ENCODE measurements at regions not wholly inside any gene's neighbourhood (a gene's known extent, or its start where the extent isn't known, plus 50 kb on each side); places are given as distances from the start of the nearest gene placed in this dataset.

- TF ChIP-seq ZBTB7A (IDR thresholded peaks at IDR 0.05; ENCODE audit: low read depth) = no peak
- TF ChIP-seq CEBPB (IDR thresholded peaks at IDR 0.05) = no peak
- no peak for TF ChIP-seq FOXM1 (IDR thresholded peaks at IDR 0.05; ENCODE audit: borderline replicate concordance, low read depth)
- no peak for TF ChIP-seq EP300 (IDR thresholded peaks at IDR 0.05; ENCODE audit: borderline replicate concordance)
Observed at GRCh38 chr4:144799486-144799885, 153.5 kb downstream of the HHIP start.

DNA sequence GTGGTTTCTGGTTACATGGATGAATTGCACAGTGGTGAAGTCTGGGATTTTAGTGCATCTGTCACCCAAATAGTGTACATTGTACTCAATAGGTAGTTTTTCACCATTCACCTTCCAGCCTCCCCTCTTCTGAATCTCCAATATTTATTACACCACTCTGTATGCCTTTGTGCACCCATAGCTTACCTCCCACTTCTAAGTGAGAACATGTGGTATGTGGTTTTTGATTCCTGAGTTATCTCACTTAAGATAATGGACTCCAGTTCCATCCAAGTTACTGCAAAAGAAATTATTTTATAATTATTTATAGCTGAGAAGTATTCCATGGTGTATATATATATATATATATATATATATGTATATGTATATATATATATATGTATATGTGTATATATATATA is 155.8 kb downstream of the HHIP start:
- TF ChIP-seq TCF12 (IDR thresholded peaks at IDR 0.05; ENCODE audit: low read depth) (no peak), ZBTB7A (IDR thresholded peaks at IDR 0.05; ENCODE audit: low read depth) (no peak), EGR1 (IDR thresholded peaks at IDR 0.05) (no peak), YY1 (IDR thresholded peaks at IDR 0.05; ENCODE audit: low read depth) (no peak), NFIC (IDR thresholded peaks at IDR 0.05) (no peak), TAF1 (IDR thresholded peaks at IDR 0.05; ENCODE audit: low read depth) (no peak), CREB1 (IDR thresholded peaks at IDR 0.05; ENCODE audit: low read depth) (no peak), FOXM1 (IDR thresholded peaks at IDR 0.05; ENCODE audit: borderline replicate concordance, low read depth) (no peak), EP300 (IDR thresholded peaks at IDR 0.05; ENCODE audit: borderline replicate concordance) (no peak), MAX (IDR thresholded peaks at IDR 0.05) (no peak), TEAD4 (IDR thresholded peaks at IDR 0.05) (no peak)
- TF ChIP-seq, protein P1, sequence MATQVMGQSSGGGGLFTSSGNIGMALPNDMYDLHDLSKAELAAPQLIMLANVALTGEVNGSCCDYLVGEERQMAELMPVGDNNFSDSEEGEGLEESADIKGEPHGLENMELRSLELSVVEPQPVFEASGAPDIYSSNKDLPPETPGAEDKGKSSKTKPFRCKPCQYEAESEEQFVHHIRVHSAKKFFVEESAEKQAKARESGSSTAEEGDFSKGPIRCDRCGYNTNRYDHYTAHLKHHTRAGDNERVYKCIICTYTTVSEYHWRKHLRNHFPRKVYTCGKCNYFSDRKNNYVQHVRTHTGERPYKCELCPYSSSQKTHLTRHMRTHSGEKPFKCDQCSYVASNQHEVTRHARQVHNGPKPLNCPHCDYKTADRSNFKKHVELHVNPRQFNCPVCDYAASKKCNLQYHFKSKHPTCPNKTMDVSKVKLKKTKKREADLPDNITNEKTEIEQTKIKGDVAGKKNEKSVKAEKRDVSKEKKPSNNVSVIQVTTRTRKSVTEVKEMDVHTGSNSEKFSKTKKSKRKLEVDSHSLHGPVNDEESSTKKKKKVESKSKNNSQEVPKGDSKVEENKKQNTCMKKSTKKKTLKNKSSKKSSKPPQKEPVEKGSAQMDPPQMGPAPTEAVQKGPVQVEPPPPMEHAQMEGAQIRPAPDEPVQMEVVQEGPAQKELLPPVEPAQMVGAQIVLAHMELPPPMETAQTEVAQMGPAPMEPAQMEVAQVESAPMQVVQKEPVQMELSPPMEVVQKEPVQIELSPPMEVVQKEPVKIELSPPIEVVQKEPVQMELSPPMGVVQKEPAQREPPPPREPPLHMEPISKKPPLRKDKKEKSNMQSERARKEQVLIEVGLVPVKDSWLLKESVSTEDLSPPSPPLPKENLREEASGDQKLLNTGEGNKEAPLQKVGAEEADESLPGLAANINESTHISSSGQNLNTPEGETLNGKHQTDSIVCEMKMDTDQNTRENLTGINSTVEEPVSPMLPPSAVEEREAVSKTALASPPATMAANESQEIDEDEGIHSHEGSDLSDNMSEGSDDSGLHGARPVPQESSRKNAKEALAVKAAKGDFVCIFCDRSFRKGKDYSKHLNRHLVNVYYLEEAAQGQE (IDR thresholded peaks at IDR 0.05; ENCODE audit: low read depth) = no peak
- TF ChIP-seq, protein P2, sequence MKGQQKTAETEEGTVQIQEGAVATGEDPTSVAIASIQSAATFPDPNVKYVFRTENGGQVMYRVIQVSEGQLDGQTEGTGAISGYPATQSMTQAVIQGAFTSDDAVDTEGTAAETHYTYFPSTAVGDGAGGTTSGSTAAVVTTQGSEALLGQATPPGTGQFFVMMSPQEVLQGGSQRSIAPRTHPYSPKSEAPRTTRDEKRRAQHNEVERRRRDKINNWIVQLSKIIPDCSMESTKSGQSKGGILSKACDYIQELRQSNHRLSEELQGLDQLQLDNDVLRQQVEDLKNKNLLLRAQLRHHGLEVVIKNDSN (IDR thresholded peaks at IDR 0.05) = no peak

DNA sequence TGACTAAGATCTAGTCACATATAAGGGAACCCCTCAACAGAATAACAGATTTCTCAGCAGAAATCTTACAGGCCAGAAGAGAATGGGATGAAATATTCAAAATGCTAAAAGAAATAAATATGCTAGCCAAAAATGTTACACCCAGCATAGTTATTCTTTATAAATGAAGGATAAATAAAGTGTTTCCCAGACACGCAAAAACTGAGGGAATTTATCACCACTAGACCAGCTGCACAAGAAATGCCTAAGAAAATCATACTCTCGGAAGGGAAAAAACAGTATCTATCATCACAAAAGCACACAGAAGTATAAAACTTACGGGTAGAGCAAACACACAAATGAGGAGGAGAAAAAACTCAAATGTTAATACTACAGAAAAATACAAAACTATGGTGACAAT is 162.1 kb downstream of the HHIP start:
- no peak for TF ChIP-seq ZBTB7A (IDR thresholded peaks at IDR 0.05; ENCODE audit: low read depth)
- no peak for TF ChIP-seq TCF12 (IDR thresholded peaks at IDR 0.05; ENCODE audit: low read depth)
- no peak for TF ChIP-seq TEAD4 (IDR thresholded peaks at IDR 0.05)
- TF ChIP-seq NFIC (IDR thresholded peaks at IDR 0.05) = no peak
- no peak for TF ChIP-seq TAF1 (IDR thresholded peaks at IDR 0.05; ENCODE audit: low read depth)
- TF ChIP-seq EP300 (IDR thresholded peaks at IDR 0.05; ENCODE audit: borderline replicate concordance) = no peak
- no peak for TF ChIP-seq MAX (IDR thresholded peaks at IDR 0.05)

- TF ChIP-seq EP300 (IDR thresholded peaks at IDR 0.05; ENCODE audit: borderline replicate concordance) = no peak
- no peak for TF ChIP-seq YY1 (IDR thresholded peaks at IDR 0.05; ENCODE audit: low read depth)
Observed at GRCh38 chr4:144809056-144809640, 163.2 kb downstream of the HHIP start.

- TF ChIP-seq NFIC (IDR thresholded peaks at IDR 0.05) (no peak), EGR1 (IDR thresholded peaks at IDR 0.05) (no peak), ZBTB7A (IDR thresholded peaks at IDR 0.05; ENCODE audit: low read depth) (no peak), FOXM1 (IDR thresholded peaks at IDR 0.05; ENCODE audit: borderline replicate concordance, low read depth) (no peak), MAX (IDR thresholded peaks at IDR 0.05) (no peak), YY1 (IDR thresholded peaks at IDR 0.05; ENCODE audit: low read depth) (no peak), TEAD4 (IDR thresholded peaks at IDR 0.05) (no peak)
- TF ChIP-seq, protein P2 (IDR thresholded peaks at IDR 0.05) = no peak
- TF ChIP-seq, protein P1 (IDR thresholded peaks at IDR 0.05; ENCODE audit: low read depth) = no peak
Observed at GRCh38 chr4:144816668-144817067, 170.7 kb downstream of the HHIP start.

GRCh38 chr4:144817081-144817480 is 171.1 kb downstream of the HHIP start:
- TF ChIP-seq EGR1 (IDR thresholded peaks at IDR 0.05) (no peak), NFIC (IDR thresholded peaks at IDR 0.05) (no peak), ZBTB7A (IDR thresholded peaks at IDR 0.05; ENCODE audit: low read depth) (no peak), YY1 (IDR thresholded peaks at IDR 0.05; ENCODE audit: low read depth) (no peak), TEAD4 (IDR thresholded peaks at IDR 0.05) (no peak), MAX (IDR thresholded peaks at IDR 0.05) (no peak), TAF1 (IDR thresholded peaks at IDR 0.05; ENCODE audit: low read depth) (no peak), CEBPB (IDR thresholded peaks at IDR 0.05) (no peak), EP300 (IDR thresholded peaks at IDR 0.05; ENCODE audit: borderline replicate concordance) (no peak), CREB1 (IDR thresholded peaks at IDR 0.05; ENCODE audit: low read depth) (no peak)
- TF ChIP-seq, protein P2 (IDR thresholded peaks at IDR 0.05) = no peak
- TF ChIP-seq, protein P1 (IDR thresholded peaks at IDR 0.05; ENCODE audit: low read depth) = no peak

All from Ishikawa (cell line).